Sigmoid colon (tissue), 6 donors: ENCODE measurements at regions not wholly inside any gene's neighbourhood (a gene's known extent, or its start where the extent isn't known, plus 50 kb on each side); places are given as distances from the start of the nearest gene placed in this dataset.

Experiments
- DNase-seq: peaks from one replicate; pipeline ENCODE4 v3.0.0-alpha.2; 2019
- H3K27ac ChIP-seq, 4 donors: fragments of 200-600 bp; sonication (generic); one replicate each; pipeline ENCODE4 v1.5.1; 2016 to 2019; ENCODE audit warnings: mild to moderate bottlenecking in 1 of 4
- H3K27me3 ChIP-seq, 3 donors: fragments of 200-600 bp; sonication (generic); one replicate each; pipeline ENCODE4 v1.5.1; 2019; ENCODE audit warnings: mild to moderate bottlenecking in 1 of 3
- H3K36me3 ChIP-seq, 4 donors: fragments of 200-600 bp; sonication (generic); one replicate each; pipeline ENCODE4 v1.5.1; 2016 to 2019
- H3K4me1 ChIP-seq, 4 donors: fragments of 200-600 bp; sonication (generic); one replicate each; pipeline ENCODE4 v1.5.1; 2017 to 2019
- H3K4me3 ChIP-seq, 4 donors: fragments of 200-600 bp; sonication (generic); one replicate each; pipeline ENCODE4 v1.5.1; 2017 to 2019; ENCODE audit warnings: mild to moderate bottlenecking in 2 of 4, moderate library complexity in 1 of 4
- H3K9me3 ChIP-seq, 4 donors: fragments of 200-600 bp in 3 of 4; sonication (generic) in 3 of 4; one replicate each; pipeline versions ENCODE4 v1.5.1 to v1.6.1; 2013 to 2019
- EP300 ChIP-seq, 4 donors: sonication (generic); formaldehyde crosslinking; IDR thresholded peaks; one replicate each; pipeline ENCODE4 v1.6.1; 2017; ENCODE audit warnings: antibody characterized with exemption in 4 of 4
- POLR2A ChIP-seq, 2 donors: fragments of 450-650 bp; IDR thresholded peaks; one replicate each; pipeline ENCODE4 v1.6.1; 2016; ENCODE audit warnings: antibody characterized with exemption in 2 of 2, mild to moderate bottlenecking in 2 of 2, moderate library complexity in 2 of 2
- POLR2AphosphoS5 ChIP-seq, 4 donors: sonication (generic); formaldehyde crosslinking; IDR thresholded peaks; one replicate each; pipeline ENCODE4 v1.6.1; 2017; ENCODE audit warnings: antibody characterized with exemption in 4 of 4
- WGBS, 2 donors: extraction: QIAGEN DNeasy Blood & Tissue Kit; methylation state at CpG; one replicate each; pipeline ENCODE4 v1.1.7; 2013; 5-methylcytosine and 5-hydroxymethylcytosine counted together
- intact Hi-C: fragments of 100-400 bp; cut with DNase I; formaldehyde crosslinking; loops from one replicate; pipeline ENCODE4 v1.15.1; 2023
- TF ChIP-seq, protein P1 (sequence below), 4 experiments: fragments of 450-650 bp in 3 of 4; fragments of 200-600 bp in 1 of 4; IDR thresholded peaks; one replicate each; pipeline ENCODE4 v1.5.1; 2016 to 2019; ENCODE audit warnings: antibody characterized with exemption in 4 of 4, mild to moderate bottlenecking in 3 of 4, moderate library complexity in 2 of 4
- donor health status: healthy with polysubstance abuse.
- donor health status: healthy.

DNA sequence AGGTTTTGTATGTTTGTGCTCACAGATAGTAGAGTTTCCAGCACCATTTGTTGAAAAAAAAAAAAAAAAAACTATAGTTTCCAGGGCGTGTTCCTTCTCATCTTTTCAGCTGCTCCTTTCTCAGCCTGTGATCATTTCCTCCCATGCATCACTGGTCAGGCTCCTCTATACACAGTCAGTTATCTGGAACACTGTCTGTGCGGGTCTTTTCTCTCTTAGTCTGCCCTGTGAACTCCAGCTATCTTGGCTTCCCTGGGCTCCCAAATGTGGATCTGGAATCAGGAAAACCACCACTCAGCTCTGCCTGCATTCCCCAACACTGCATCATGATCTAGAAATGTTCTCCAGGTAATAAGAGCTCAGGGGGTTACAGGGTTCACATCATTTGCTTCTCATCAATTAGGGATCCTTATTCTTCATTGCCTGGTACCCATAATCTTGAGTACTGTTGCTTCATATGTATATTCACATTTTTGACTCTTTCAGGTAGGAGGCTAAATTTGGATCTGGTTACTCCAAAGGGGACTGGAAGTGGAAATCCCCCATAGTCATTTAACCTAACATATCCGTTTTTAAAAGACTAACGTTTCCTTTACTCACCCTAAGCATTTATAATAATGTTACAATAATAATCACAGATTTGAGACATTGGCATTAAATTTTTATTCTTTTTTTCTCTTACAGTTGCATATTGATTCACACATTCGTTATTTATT is 221.8 kb upstream of the KLF3 start:
- WGBS, 2 donors: 81 to 83% methylated on average over 5 of the region's 5 CpGs
- Histone ChIP-seq H3K4me3 (no peak overlapping the region), H3K9me3 (peaks cover 0 to 9% (median 0%) of the 10 kb centered on the region in 4 donors), H3K27ac (no peak overlapping the region), H3K27me3 (no peaks in the 10 kb centered on the region), H3K36me3 (no peaks in the 10 kb centered on the region), H3K4me1 (no peaks in the 10 kb centered on the region)
- DNase-seq: no peak
- TF ChIP-seq POLR2A (IDR thresholded peaks at IDR 0.05): no peak
- no peak for TF ChIP-seq POLR2AphosphoS5 (IDR thresholded peaks at IDR 0.05)
- TF ChIP-seq, protein P1, sequence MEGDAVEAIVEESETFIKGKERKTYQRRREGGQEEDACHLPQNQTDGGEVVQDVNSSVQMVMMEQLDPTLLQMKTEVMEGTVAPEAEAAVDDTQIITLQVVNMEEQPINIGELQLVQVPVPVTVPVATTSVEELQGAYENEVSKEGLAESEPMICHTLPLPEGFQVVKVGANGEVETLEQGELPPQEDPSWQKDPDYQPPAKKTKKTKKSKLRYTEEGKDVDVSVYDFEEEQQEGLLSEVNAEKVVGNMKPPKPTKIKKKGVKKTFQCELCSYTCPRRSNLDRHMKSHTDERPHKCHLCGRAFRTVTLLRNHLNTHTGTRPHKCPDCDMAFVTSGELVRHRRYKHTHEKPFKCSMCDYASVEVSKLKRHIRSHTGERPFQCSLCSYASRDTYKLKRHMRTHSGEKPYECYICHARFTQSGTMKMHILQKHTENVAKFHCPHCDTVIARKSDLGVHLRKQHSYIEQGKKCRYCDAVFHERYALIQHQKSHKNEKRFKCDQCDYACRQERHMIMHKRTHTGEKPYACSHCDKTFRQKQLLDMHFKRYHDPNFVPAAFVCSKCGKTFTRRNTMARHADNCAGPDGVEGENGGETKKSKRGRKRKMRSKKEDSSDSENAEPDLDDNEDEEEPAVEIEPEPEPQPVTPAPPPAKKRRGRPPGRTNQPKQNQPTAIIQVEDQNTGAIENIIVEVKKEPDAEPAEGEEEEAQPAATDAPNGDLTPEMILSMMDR (IDR thresholded peaks at IDR 0.05): no peak
- no peak for TF ChIP-seq EP300 (IDR thresholded peaks at IDR 0.05)
- intact Hi-C loops: no loop called here

DNA sequence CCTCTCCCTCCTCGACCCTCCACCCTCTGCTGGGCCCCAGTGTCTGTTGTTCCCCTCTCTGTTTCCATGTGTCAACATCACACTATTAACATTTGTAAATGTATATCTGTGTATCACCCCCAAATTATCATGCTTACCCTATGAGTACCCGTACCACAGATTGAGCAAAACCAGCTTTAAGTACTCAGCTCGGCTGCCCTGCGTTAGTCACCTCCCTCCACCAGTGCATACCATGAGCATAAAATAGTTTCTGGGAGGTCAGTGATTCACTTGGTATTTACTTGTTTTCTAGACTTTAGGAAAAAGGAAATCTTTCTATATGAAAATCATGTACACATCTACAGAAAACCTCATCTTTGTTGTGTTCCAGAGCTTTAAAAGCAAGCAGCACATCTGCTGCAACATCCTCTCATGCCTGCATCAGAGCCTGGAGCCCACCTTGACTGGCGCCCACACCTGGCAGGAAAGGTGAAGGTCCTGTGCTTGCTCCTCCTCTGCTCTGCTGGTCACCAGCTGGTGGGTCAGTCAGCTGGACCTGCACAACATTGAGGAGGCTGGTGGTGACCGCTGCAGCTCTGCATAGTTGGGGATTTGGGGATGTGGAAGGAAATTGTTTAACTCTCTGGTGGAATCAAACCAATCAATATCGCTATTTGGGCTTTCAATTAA is 214.4 kb upstream of the KLF3 start:
- intact Hi-C loops: no loop called here
- TF ChIP-seq POLR2AphosphoS5 (IDR thresholded peaks at IDR 0.05) (no peak), POLR2A (IDR thresholded peaks at IDR 0.05) (no peak), EP300 (IDR thresholded peaks at IDR 0.05) (no peak)
- TF ChIP-seq, protein P1 (IDR thresholded peaks at IDR 0.05): no peak
- Histone ChIP-seq H3K27ac (no peak overlapping the region), H3K9me3 (no peaks in the 10 kb centered on the region), H3K4me1 (no peaks in the 10 kb centered on the region), H3K27me3 (no peaks in the 10 kb centered on the region), H3K4me3 (no peak overlapping the region), H3K36me3 (no peaks in the 10 kb centered on the region)
- DNase-seq: no peak
- WGBS, 2 donors: 31 to 70% methylated on average over 7 of the region's 7 CpGs

DNA sequence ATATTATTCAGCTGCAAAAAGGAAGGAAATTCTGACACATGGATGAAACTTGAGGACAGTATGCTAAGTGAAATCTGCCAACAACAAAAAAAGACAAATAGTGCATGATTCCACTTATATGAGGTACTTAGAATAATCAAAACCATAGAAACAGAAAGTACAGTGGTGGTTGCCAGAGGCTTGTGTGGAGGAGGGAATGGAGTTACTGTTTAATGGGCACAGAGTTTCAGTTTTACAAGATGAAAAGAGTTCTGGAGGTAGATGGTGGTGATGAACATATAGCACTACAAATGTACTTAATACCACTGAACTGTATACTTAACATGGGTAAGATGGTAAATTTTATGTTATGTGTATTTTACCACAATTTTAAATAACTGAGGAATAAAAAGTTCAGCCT is 212.0 kb upstream of the KLF3 start:
- H3K9me3 ChIP-seq: no peaks in the 10 kb centered on the region
- intact Hi-C loops: no loop called here
- TF ChIP-seq EP300 (IDR thresholded peaks at IDR 0.05) (no peak), POLR2AphosphoS5 (IDR thresholded peaks at IDR 0.05) (no peak), POLR2A (IDR thresholded peaks at IDR 0.05) (no peak)
- TF ChIP-seq, protein P1 (IDR thresholded peaks at IDR 0.05): no peak
- H3K27me3 ChIP-seq: no peaks in the 10 kb centered on the region
- H3K27ac ChIP-seq: no peak overlapping the region
- H3K4me3 ChIP-seq: no peak overlapping the region
- no peak for DNase-seq
- H3K4me1 ChIP-seq: no peaks in the 10 kb centered on the region
- H3K36me3 ChIP-seq: no peaks in the 10 kb centered on the region

DNA sequence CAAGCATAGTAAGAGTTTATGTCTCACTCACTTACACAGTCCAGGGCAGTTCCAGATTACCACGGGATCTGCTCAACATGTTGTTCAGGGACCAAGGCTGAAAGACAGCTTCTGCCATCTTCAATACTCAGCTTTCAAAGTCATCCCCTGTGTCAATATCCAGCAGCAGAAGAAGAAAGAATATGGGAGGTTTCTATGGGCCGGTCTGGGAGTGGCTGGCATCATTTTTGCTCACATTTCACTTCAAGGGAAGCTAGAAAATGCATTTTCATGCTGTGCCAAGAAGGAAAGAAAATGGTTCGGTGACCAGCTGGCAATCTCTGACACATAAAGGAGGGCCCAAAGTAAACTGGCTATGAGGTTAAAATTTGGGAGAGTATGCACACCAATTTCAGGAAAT is 211.5 kb upstream of the KLF3 start:
- Histone ChIP-seq H3K27me3 (no peaks in the 10 kb centered on the region), H3K4me3 (no peak overlapping the region), H3K4me1 (no peaks in the 10 kb centered on the region), H3K9me3 (no peaks in the 10 kb centered on the region), H3K27ac (no peak overlapping the region), H3K36me3 (no peaks in the 10 kb centered on the region)
- TF ChIP-seq POLR2A (IDR thresholded peaks at IDR 0.05): no peak
- TF ChIP-seq, protein P1 (IDR thresholded peaks at IDR 0.05): no peak
- no peak for TF ChIP-seq EP300 (IDR thresholded peaks at IDR 0.05)
- TF ChIP-seq POLR2AphosphoS5 (IDR thresholded peaks at IDR 0.05): no peak
- no peak for DNase-seq
- intact Hi-C loops: no loop called here
- WGBS, 2 donors: 55 to 72% methylated on average over 3 of the region's 3 CpGs
